Kidney epithelial cell (primary cell): ENCODE measurements at regions not wholly inside any gene's neighbourhood (a gene's known extent, or its start where the extent isn't known, plus 50 kb on each side); places are given as distances from the start of the nearest gene placed in this dataset.

Source experiments
- DNase-seq: peaks from one replicate; pipeline ENCODE4 v3.0.0-alpha.2; 2010; ENCODE audit warnings: low read depth
- H3K27me3 ChIP-seq: 2 replicates; pipeline ENCODE4 v1.6.0; 2011; ENCODE audit warnings: low read length; ENCODE audit not compliant: control insufficient read depth, insufficient read depth
- H3K36me3 ChIP-seq: 2 replicates; pipeline ENCODE4 v1.5.1; 2011; ENCODE audit warnings: low read length; ENCODE audit not compliant: control insufficient read depth, insufficient read depth
- H3K4me3 ChIP-seq: 2 replicates; pipeline ENCODE4 v1.5.1; 2011; ENCODE audit warnings: low read depth, mild to moderate bottlenecking, control low read depth, low read length
- TF ChIP-seq, protein P1 (sequence below): IDR thresholded peaks from 2 replicates; pipeline ENCODE4 v1.5.1; 2011; ENCODE audit warnings: mild to moderate bottlenecking, moderate library complexity, low read length, control low read depth, inconsistent platforms; ENCODE audit not compliant: insufficient read depth, poor library complexity, severe bottlenecking

DNA sequence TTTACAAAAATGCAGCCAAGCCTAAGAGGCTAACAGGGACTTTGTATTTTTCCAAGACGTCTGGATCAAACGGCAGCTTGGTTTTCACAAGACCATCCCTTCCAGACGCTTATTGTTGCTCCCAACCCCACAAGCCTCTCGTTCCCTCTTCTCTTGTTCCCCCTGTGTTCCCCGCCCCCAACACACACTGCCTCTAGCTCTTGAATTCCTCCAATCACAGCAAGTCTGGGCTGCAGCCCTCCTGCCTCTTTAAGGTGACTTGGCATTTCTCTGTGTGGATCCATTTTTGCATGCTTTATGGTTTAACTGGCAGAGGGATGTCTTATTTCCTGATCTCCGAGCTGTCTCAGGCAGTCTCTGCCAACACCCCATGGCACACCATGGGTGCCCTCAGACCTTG is 182.2 kb downstream of the ABHD5 start:
- Histone ChIP-seq H3K27me3 (no peaks in the 10 kb centered on the region), H3K36me3 (no peaks in the 10 kb centered on the region), H3K4me3 (no peak overlapping the region)
- TF ChIP-seq, protein P1, sequence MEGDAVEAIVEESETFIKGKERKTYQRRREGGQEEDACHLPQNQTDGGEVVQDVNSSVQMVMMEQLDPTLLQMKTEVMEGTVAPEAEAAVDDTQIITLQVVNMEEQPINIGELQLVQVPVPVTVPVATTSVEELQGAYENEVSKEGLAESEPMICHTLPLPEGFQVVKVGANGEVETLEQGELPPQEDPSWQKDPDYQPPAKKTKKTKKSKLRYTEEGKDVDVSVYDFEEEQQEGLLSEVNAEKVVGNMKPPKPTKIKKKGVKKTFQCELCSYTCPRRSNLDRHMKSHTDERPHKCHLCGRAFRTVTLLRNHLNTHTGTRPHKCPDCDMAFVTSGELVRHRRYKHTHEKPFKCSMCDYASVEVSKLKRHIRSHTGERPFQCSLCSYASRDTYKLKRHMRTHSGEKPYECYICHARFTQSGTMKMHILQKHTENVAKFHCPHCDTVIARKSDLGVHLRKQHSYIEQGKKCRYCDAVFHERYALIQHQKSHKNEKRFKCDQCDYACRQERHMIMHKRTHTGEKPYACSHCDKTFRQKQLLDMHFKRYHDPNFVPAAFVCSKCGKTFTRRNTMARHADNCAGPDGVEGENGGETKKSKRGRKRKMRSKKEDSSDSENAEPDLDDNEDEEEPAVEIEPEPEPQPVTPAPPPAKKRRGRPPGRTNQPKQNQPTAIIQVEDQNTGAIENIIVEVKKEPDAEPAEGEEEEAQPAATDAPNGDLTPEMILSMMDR, result no peak
- DNase-seq, result no peak

DNA sequence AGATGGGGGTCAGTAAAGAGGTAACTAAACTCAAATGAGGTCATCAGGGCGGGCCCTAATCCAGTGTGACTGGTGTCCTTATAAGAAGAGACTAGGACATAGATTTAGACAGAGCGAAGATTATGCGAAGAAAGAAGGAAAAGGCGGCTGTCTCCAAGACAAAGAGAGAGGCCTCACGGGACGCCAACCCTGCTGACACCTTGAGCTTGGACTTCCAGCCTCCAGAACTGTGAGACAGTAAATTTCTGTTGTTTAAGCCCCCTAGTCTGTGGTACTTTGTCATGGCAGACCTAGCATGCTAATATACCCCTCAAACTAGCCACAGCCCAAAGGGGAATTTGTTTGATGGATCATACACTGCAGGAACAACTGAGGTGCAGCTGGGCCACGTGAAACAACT is 183.0 kb downstream of the ABHD5 start:
- no peaks in the 10 kb centered on the region for H3K36me3 ChIP-seq
- no peak overlapping the region for H3K4me3 ChIP-seq
- no peaks in the 10 kb centered on the region for H3K27me3 ChIP-seq
- TF ChIP-seq, protein P1, result no peak
- no peak for DNase-seq

DNA sequence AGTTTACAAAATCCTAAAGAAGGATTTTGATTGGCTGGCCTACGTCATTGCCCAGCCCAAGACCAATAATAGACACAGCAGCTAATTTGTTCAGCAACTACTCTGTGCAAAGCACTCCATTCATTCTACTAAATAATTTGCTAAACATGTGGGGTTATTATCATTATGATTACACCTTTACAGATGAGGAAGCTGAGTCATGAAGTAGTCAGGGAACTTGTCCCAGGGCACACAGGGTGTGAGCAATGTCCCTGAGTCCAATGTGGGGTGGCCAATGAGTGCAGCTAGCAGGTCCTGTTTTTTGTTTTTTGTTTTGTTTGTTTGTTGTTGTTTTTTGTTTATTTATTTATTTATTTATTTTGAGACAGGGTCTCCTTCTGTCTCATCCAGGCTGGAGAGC is 183.6 kb downstream of the ABHD5 start:
- TF ChIP-seq, protein P1, result no peak
- DNase-seq, result no peak
- Histone ChIP-seq H3K36me3 (no peaks in the 10 kb centered on the region), H3K4me3 (no peak overlapping the region), H3K27me3 (no peaks in the 10 kb centered on the region)

DNA sequence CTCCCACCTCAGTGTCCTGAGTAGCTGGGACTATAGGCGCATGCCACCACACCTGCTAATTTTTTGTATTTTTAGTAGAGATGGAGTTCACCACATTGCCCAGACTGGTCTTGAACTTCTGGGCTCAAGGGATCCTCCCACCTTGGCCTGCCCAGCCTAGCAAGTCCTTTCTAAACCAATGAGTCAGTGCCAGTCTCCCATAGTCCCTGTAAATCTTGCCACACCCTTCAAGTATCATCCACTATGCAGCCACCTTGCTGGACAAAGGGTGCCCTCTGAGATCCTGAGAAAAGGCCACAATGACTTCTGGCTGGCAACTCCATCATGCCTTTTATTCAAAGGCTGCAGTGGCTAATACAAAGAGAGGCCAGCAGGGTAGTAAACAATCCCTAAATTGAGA is 184.0 kb downstream of the ABHD5 start:
- no peaks in the 10 kb centered on the region for H3K27me3 ChIP-seq
- DNase-seq, result no peak
- TF ChIP-seq, protein P1, result no peak

DNA sequence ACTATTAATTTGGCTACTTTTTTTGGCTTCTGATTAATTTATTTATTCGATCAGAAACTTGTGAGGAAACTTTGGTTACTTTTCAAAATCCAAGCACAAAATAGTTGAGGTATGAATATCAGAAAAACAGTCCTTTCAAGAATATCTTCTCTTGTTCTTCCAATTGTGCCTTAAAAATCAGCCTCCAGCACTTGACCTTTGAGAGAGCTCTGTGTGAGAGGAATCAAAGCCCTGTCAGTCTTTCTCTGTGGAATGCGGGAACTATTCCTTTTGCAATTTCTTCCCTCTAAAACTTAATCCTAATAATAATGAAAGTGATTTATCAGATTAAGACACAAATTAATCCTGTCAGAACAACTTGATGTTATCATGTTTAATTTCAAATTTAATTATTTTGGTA is 185.9 kb downstream of the ABHD5 start:
- no peaks in the 10 kb centered on the region for H3K27me3 ChIP-seq
- TF ChIP-seq, protein P1, result no peak
- H3K4me3 ChIP-seq, result no peak overlapping the region
- no peak for DNase-seq
- H3K36me3 ChIP-seq, result no peaks in the 10 kb centered on the region

More for the DNA sequence above, 184.0 kb downstream of the ABHD5 start:
- no peak overlapping the region for H3K4me3 ChIP-seq
- no peaks in the 10 kb centered on the region for H3K36me3 ChIP-seq

DNA sequence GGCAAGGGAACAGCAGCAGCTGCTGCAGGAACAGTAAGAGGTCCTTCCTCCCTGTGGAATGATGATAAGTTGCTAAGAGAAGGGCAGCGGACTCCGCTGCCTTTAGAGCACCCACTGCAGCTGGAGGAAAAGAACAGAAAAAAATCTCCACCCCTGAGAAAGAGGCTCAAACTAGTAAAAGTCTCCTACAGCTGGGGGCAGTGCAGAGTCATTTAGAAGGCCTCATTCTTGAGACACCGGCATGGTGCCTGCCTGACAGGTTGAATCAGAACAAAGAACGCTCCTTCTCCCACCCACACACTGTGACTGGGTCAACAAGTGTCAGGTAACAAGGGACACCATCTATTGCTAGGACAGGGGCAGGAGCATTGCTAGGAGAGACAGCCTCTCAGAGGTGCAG is 188.4 kb downstream of the ABHD5 start:
- Histone ChIP-seq H3K36me3 (no peaks in the 10 kb centered on the region), H3K27me3 (no peaks in the 10 kb centered on the region), H3K4me3 (no peak overlapping the region)
- TF ChIP-seq, protein P1, result peak; percentile 47
- no peak for DNase-seq
